Retinal pigment epithelial cell (primary cell): ENCODE measurements at regions not wholly inside any gene's neighbourhood (a gene's known extent, or its start where the extent isn't known, plus 50 kb on each side); places are given as distances from the start of the nearest gene placed in this dataset.

Experiments used
- DNase-seq: peaks from one replicate; pipeline ENCODE4 v3.0.0-alpha.2; 2010; ENCODE audit warnings: low read depth
- H3K4me3 ChIP-seq: 2 replicates; pipeline ENCODE4 v1.5.1; 2011; ENCODE audit warnings: mild to moderate bottlenecking, low read length, control low read depth, moderate library complexity
- TF ChIP-seq, protein P1 (sequence below): conservative IDR thresholded peaks from 2 replicates; pipeline ENCODE4 v1.5.1; 2011; ENCODE audit warnings: low read depth, low read length, control low read depth, inconsistent platforms

DNA sequence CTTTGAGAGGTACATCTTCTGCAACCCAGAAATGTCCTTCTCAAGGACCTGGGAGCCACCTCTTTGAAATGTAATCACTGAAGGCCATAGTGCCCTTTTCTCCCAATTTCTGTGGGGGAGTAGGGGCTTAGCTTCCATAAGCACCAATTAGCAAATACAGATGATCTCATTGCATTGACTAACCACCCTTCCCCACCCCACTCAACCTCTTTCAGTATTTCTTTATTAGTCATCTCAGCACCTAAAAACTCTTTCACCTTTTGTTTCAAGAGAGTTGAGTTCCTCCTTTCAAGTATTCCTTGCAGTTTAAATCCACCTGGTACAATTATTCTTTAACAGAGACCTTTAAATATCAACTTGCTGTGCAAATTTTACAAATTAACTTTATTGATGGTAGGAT is 1011.8 kb upstream of the CDH2 start:
- TF ChIP-seq, protein P1, sequence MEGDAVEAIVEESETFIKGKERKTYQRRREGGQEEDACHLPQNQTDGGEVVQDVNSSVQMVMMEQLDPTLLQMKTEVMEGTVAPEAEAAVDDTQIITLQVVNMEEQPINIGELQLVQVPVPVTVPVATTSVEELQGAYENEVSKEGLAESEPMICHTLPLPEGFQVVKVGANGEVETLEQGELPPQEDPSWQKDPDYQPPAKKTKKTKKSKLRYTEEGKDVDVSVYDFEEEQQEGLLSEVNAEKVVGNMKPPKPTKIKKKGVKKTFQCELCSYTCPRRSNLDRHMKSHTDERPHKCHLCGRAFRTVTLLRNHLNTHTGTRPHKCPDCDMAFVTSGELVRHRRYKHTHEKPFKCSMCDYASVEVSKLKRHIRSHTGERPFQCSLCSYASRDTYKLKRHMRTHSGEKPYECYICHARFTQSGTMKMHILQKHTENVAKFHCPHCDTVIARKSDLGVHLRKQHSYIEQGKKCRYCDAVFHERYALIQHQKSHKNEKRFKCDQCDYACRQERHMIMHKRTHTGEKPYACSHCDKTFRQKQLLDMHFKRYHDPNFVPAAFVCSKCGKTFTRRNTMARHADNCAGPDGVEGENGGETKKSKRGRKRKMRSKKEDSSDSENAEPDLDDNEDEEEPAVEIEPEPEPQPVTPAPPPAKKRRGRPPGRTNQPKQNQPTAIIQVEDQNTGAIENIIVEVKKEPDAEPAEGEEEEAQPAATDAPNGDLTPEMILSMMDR: no peak
- no peak for DNase-seq
- H3K4me3 ChIP-seq: no peak overlapping the region

DNA sequence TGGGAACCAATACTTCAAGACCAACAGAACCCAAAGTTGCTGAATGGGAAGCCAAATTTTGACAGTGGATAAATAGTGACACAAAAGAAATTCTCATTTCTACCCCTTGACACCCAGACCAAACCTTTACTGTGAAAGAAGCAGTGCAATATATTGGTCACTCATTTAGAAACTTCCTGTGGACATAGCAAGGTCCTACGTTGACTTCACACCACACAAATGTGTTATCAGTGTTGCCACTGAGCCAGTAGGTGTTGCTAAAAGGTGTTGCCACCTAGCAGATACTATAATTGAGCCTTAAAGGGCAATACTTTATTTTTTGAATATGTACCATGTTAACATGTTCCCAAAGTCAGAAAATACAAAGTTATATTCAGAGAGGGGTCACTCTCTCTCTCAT is 1008.9 kb upstream of the CDH2 start:
- TF ChIP-seq, protein P1: no peak
- DNase-seq: no peak
- H3K4me3 ChIP-seq: no peak overlapping the region

DNA sequence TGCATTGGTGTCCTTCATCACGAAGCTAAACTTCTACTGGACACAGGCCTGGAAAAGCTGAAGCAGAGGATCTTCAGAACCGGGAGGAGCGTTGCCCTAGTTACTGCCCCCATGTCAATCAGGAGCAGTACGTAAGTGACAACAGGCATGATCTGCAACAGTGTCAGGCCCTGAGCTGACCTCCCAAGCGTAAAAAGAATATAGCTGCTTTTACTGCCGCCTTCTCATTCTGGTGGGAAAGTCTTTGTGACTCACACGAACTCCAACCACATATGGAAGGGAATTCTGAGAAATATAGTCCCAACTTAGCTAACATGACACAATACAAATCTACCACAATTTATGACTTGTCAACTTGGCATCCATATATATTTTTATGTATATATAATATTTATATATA is 1007.7 kb upstream of the CDH2 start:
- TF ChIP-seq, protein P1: no peak
- no peak overlapping the region for H3K4me3 ChIP-seq
- no peak for DNase-seq

DNA sequence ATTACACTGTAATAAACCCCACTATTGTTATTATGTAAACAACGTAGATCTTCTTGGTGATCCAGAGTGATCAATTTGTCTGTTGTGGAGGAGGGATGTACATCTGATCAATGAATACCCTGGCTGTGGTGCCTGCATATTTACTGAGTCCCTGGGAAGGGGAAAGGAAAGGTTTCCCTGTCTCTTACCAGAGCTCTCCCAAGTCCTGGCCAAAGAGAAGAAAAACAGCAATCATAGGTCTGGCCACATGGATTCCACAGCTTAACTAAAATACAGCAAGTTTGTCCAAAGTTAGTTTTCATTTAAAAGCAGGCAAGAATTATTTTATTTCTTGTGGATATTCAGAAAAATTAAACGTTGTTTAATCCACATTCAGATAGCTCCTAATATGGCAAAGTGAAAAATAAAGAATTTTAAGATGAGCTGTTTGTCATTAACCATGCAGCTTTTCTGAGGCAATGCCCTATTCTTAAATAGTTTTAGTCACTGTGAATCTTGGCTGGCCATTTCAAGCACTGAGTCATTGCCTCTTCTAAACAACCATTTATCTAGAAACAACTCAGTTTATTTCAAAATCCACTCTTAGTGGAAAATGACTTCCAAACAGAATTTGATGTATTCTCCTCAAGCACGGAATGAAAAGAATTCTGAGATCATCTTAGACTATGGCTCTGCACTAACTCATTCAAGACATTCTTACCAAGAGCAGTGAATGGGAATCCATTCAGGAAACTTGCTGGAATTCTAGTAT is 1004.4 kb upstream of the CDH2 start:
- no peak overlapping the region for H3K4me3 ChIP-seq
- TF ChIP-seq, protein P1: no peak
- no peak for DNase-seq

DNA sequence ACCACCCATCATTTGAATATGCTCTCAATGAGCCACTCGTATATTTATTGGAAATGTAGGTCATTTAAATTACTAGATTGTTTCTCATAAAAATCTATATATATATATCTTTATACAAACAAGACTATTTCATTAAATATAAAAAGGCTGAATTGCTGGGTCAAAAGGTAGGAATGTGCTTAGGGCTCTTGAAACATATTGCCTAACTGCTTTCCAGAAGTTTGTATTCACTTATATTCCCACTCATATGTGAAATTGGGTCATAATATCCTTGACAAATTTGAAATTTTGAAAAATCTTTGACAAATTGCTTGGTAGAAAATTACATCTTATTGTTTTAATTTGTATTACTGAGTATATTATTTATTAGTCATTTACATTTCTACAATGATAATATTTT is 999.8 kb upstream of the CDH2 start:
- DNase-seq: no peak
- TF ChIP-seq, protein P1: no peak
- no peak overlapping the region for H3K4me3 ChIP-seq

DNA sequence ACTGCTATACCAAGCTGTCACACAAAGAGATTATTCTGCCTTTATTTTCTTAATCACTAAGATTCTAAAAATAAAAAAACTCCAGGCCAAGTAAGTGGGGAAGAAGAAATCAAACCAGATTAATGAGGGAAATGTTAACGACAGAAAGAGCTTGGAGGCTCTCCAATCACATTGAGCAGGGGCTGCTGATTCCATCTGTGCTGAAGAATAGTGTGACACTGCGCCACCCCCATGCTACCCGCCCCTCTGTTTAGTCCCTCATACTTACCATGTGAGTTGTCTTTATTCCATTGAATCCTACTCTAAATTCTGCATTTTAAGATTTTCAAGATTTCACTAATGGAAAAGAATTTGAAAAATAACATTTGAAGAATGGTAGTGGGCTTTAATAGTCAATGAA is 998.0 kb upstream of the CDH2 start:
- DNase-seq: no peak
- TF ChIP-seq, protein P1: no peak
- H3K4me3 ChIP-seq: no peak overlapping the region

DNA sequence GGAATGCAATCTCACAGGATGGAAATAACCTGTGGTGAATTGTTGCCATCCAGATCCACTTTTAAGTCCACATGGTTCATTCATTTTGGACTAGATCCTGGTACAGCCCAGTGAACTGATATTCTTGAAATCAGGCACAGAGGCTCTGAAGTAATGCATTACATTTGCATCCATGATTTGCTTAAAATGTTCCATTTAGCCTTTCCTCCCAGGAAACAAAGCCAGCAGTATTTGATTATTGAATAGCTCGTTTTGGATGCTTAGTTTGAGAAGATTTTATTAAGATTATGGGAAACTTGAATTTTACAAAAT is 995.8 kb upstream of the CDH2 start:
- TF ChIP-seq, protein P1: no peak
- no peak overlapping the region for H3K4me3 ChIP-seq
- no peak for DNase-seq
